AG09309 (cell line): ENCODE measurements at regions not wholly inside any gene's neighbourhood (a gene's known extent, or its start where the extent isn't known, plus 50 kb on each side); places are given as distances from the start of the nearest gene placed in this dataset.

Experiments used
- DNase-seq: peaks from one replicate; pipeline ENCODE4 v3.0.0-alpha.2; 2010; ENCODE audit warnings: low read depth
- H3K4me3 ChIP-seq: 2 replicates; pipeline ENCODE4 v1.5.1; 2011; ENCODE audit warnings: mild to moderate bottlenecking, low read depth, low read length, moderate library complexity; ENCODE audit not compliant: control insufficient read depth
- CTCF ChIP-seq: IDR thresholded peaks from 2 replicates; pipeline ENCODE4 v1.5.1; 2011; ENCODE audit warnings: mild to moderate bottlenecking, low read depth, low read length, inconsistent platforms; ENCODE audit not compliant: insufficient read depth, control insufficient read depth; ENCODE audit errors: missing control alignments

GRCh38 chr9:107878462-107878861 is 388.9 kb upstream of the KLF4 start:
- no peak for TF ChIP-seq CTCF
- no peak for DNase-seq
- H3K4me3 ChIP-seq: no peak overlapping the region

DNA sequence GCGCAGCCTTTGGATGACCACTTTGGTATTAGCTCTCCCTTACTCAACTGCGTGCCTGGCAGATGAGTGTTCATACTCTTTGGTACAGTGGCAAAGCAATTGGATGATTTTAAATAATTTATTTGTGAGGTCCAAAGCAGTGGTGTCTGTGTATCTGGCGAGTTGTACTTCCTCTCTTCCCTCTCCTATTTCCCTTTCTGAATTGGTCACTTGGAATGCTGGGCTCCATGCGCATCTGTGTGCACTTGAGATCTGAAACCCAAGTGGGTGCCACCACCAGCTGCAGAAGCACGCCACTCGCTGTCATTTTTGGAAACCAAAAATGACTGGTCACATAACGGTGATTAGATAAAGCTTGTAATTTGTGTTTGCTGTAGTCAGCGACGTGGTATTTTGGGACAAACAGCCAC is 386.0 kb upstream of the KLF4 start:
- TF ChIP-seq CTCF: no peak
- H3K4me3 ChIP-seq: no peak overlapping the region
- peak; percentile 79 for DNase-seq

GRCh38 chr9:107874591-107875369 is 385.2 kb upstream of the KLF4 start:
- no peak for TF ChIP-seq CTCF
- DNase-seq: peak; percentile 52
- no peak overlapping the region for H3K4me3 ChIP-seq

DNA sequence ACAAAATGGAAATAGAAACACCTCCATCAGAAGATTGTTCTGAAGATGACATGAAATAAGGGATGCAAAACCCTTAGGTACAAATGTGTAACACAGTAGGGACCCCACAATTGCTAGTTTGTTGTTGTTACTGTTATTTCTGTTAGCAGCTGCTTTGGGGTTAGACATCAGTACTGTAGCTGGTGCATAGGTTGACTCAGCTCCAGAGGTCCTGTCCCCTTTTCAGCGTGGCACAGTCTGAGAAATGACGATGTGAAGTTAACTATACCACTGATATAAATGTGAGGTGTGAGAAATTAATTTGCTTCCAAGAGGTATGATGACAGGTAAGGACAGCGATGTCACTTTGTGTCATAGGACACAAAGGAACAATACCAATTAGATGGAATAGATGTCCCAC is 384.6 kb upstream of the KLF4 start:
- DNase-seq: no peak
- no peak for TF ChIP-seq CTCF
- no peak overlapping the region for H3K4me3 ChIP-seq

DNA sequence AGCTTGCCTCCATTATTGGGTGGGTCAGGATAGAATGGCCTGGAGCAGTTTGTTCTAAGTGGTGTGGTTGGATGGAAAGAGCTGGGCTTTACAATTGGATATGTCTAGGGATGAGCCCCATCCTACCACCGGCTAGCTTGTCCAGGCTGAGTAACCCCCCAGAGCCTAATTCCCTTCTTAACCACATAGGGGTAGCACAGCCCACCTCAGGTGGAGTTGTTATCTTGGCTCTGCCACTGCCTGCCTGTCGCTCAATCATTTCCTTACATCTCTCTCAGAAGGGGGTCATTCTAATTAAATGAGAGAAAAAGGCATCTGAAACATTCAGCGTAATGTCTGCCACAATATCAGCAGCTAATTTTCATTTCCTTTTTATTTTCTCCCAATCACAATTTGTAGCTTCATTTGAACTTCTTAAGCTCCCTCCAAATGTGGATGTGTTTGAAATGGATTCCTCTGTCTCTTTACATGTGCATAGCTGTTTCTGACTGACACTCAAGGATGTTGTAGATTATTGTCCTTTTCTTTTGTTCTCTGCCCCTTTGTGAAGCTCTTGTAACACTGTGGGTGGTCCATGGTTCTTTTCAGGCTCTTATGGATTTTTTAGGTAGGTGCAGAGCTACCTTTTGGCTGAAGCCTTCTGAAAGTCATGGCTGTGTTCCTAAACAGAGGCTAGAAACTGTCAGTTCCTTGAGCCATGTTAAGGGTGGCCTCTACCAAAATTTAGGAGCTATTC is 383.1 kb upstream of the KLF4 start:
- no peak for DNase-seq
- H3K4me3 ChIP-seq: no peak overlapping the region
- TF ChIP-seq CTCF: no peak

- H3K4me3 ChIP-seq: no peak overlapping the region
- TF ChIP-seq CTCF: no peak
- DNase-seq: no peak
Observed at GRCh38 chr9:107870927-107871680, 381.5 kb upstream of the KLF4 start.
